ENCODE measurements at regions not wholly inside any gene's neighbourhood (a gene's known extent, or its start where the extent isn't known, plus 50 kb on each side); places are given as distances from the start of the nearest gene placed in this dataset.
"Not testable (repeated sequence)": the region's sequence is repeated elsewhere in the genome, so short reads cannot be mapped to it uniquely, and the experiment has no call there.

GRCh38 chr14:88098163-88098562, 93.2 kb downstream of the GPR65 start:
- Histone ChIP-seq H3K36me3 (ENCODE audit: control insufficient read depth in 1 of 2, insufficient read depth in 2 of 2, low read length in 1 of 2) (no peaks in the 10 kb centered on the region), H3K27me3 (ENCODE audit: control insufficient read depth in 1 of 2, insufficient read depth in 2 of 2, low read length in 1 of 2) (no peaks in the 10 kb centered on the region), H3K27ac (ENCODE audit: low read depth in 1 of 2, low read length in 2 of 2) (no peak overlapping the region), H3K4me1 (ENCODE audit: control insufficient read depth in 1 of 2, insufficient read depth in 2 of 2, low read length in 2 of 2) (no peaks in the 10 kb centered on the region), H3K9me3 (ENCODE audit: control insufficient read depth, low read length) (no peaks in the 10 kb centered on the region), H3K4me3 (ENCODE audit: low read length in 2 of 2) (no peak overlapping the region)
- no peak for DNase-seq
- ATAC-seq (ENCODE audit: low FRiP score) = no peak
- 65 to 71% methylated on average over 3 of the region's 3 CpGs for WGBS, 2 donors
- intact Hi-C loops (cut with DNase I) = no loop called here

- ATAC-seq (ENCODE audit: low FRiP score) = no peak
- H3K36me3 ChIP-seq (ENCODE audit: control insufficient read depth in 1 of 2, insufficient read depth in 2 of 2, low read length in 1 of 2) = no peaks in the 10 kb centered on the region
- 85 to 93% methylated on average over 1 of the region's 1 CpG for WGBS, 2 donors
- no peak overlapping the region for H3K4me3 ChIP-seq (ENCODE audit: low read length in 2 of 2)
- no peaks in the 10 kb centered on the region for H3K4me1 ChIP-seq (ENCODE audit: control insufficient read depth in 1 of 2, insufficient read depth in 2 of 2, low read length in 2 of 2)
- no peaks in the 10 kb centered on the region for H3K27me3 ChIP-seq (ENCODE audit: control insufficient read depth in 1 of 2, insufficient read depth in 2 of 2, low read length in 1 of 2)
- peaks cover 7% of the 10 kb centered on the region for H3K9me3 ChIP-seq (ENCODE audit: control insufficient read depth, low read length)
- no peak for DNase-seq
- intact Hi-C loops (cut with DNase I) = no loop called here
- H3K27ac ChIP-seq (ENCODE audit: low read depth in 1 of 2, low read length in 2 of 2) = no peak overlapping the region
Observed at GRCh38 chr14:88104710-88105109, 99.8 kb downstream of the GPR65 start.

DNA sequence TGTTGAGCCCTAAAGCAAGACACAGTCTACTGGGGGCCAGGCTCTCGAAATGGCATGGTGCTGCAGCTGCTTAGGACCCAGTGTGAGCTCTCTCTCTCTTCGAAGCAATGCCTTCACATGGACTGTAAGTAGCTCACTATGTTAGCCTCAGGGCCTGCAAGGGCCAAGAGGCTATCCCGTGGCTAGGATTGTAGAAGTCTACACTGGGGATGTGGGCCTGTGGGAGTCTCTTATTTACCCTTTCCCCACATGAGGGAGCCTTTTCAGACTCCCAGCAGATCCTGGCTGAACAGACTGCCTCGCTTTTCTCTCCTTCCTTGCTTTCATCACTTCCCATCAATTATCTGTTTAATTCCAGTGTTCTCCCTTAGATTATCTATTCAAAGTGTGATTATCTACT, 101.4 kb downstream of the GPR65 start:
- Histone ChIP-seq H3K36me3 (ENCODE audit: control insufficient read depth in 1 of 2, insufficient read depth in 2 of 2, low read length in 1 of 2) (no peaks in the 10 kb centered on the region), H3K27me3 (ENCODE audit: control insufficient read depth in 1 of 2, insufficient read depth in 2 of 2, low read length in 1 of 2) (no peaks in the 10 kb centered on the region), H3K27ac (ENCODE audit: low read depth in 1 of 2, low read length in 2 of 2) (no peak overlapping the region), H3K4me1 (ENCODE audit: control insufficient read depth in 1 of 2, insufficient read depth in 2 of 2, low read length in 2 of 2) (no peaks in the 10 kb centered on the region), H3K4me3 (ENCODE audit: low read length in 2 of 2) (no peak overlapping the region), H3K9me3 (ENCODE audit: control insufficient read depth, low read length) (peaks cover 7% of the 10 kb centered on the region)
- 72 to 76% methylated on average over 4 of the region's 4 CpGs for WGBS, 2 donors
- DNase-seq (no peak), ATAC-seq (ENCODE audit: low FRiP score) (peak; percentile 46)
- intact Hi-C loops (cut with DNase I) = no loop called here

GRCh38 chr14:88127669-88128068, 122.7 kb downstream of the GPR65 start:
- H3K9me3 ChIP-seq (ENCODE audit: control insufficient read depth, low read length); H3K4me1 ChIP-seq (ENCODE audit: control insufficient read depth in 1 of 2, insufficient read depth in 2 of 2, low read length in 2 of 2); H3K36me3 ChIP-seq (ENCODE audit: control insufficient read depth in 1 of 2, insufficient read depth in 2 of 2, low read length in 1 of 2); DNase-seq; H3K27me3 ChIP-seq (ENCODE audit: control insufficient read depth in 1 of 2, insufficient read depth in 2 of 2, low read length in 1 of 2); H3K4me3 ChIP-seq (ENCODE audit: low read length in 2 of 2); ATAC-seq (ENCODE audit: low FRiP score); intact Hi-C loops (cut with DNase I); H3K27ac ChIP-seq (ENCODE audit: low read depth in 1 of 2, low read length in 2 of 2): not testable (repeated sequence)
- 75 to 87% methylated on average over 7 of the region's 7 CpGs for WGBS, 2 donors

DNA sequence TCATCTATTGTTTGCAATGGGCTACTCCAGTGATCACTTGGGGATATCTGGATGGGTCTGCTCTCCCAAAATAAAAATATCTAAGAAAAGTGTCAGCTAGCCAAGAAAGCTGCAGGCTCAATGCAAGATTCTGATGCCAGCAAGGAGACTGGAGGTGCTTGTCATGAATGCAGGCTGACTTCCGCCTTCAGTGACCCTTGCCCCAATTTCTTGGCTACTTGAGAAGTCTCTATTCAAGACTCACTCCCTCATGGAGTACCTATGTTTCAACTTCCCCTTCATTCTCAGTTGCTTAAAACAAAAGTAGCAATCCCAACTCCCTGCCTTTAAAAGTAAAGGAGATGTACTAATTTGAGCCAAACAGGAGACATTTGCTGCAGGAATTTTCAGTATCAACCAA, 123.9 kb downstream of the GPR65 start:
- Histone ChIP-seq H3K36me3 (ENCODE audit: control insufficient read depth in 1 of 2, insufficient read depth in 2 of 2, low read length in 1 of 2) (no peaks in the 10 kb centered on the region), H3K27me3 (ENCODE audit: control insufficient read depth in 1 of 2, insufficient read depth in 2 of 2, low read length in 1 of 2) (no peaks in the 10 kb centered on the region), H3K4me3 (ENCODE audit: low read length in 2 of 2) (no peak overlapping the region), H3K9me3 (ENCODE audit: control insufficient read depth, low read length) (peaks cover 2% of the 10 kb centered on the region), H3K4me1 (ENCODE audit: control insufficient read depth in 1 of 2, insufficient read depth in 2 of 2, low read length in 2 of 2) (peaks cover 1 to 5% of the 10 kb centered on the region in 2 donors), H3K27ac (ENCODE audit: low read depth in 1 of 2, low read length in 2 of 2) (no peak overlapping the region)
- WGBS, 2 donors = 36 to 74% methylated on average over 1 of the region's 1 CpG
- intact Hi-C loops (cut with DNase I) = no loop called here
- DNase-seq (peak in 1 of 2 donors; percentile 62), ATAC-seq (ENCODE audit: low FRiP score) (no peak)

DNA sequence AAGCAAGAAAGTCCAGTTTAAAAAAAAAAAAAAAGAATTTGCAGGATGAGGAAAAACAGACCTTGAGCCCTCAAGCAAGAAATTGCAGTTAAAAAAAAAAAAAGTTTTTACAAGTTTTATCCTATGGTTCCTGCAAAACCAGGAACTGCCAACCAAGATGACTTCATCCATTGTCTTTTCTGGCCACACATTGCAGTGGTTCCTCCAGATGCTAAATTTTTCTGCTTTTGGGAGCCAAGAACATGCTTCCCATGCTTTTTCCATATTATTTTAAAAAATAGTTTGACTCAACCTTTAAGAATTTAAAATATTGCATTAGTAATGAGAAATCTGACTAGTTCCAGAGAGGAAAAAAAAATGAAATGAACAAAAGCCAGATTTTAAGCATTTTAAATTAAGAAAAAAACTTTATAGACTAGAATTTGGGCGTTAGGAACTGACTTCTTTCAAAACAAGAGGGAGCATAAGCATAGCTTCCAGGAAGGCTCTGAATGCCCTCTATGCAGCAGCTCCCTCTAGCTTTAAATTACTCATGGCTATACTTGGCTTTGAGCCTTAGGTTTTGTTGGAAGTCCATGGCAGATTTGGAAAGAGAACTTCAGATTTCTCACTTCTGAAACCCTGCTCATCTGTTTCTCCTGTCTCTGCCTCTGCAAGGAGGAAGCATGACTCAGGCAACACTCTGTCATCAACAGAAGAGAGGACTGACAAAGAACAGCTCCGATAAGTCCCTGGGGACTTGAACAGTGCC, 124.5 kb downstream of the GPR65 start:
- peak; percentile 79 for ATAC-seq (ENCODE audit: low FRiP score)
- H3K4me3 ChIP-seq (ENCODE audit: low read length in 2 of 2) = no peak overlapping the region
- 0 to 7% methylated on average over 2 of the region's 2 CpGs for WGBS, 2 donors

DNA sequence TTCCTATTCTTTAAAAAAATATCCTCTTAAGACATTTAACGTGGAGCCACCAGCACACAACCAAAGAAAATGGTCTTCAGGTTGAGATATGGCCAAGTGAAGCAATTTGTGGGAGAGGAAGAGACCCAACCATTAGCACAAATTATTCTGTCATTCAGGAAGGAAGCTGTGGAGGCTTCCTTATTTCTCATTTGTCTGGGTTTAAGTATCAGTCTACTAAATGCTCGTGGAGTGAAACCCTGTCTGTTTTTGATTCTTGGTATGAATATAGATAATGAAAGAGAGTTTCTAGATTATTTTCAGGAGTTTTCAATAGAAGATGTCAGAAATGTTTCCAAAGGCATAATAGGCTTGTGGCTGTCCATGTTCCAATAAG, 125.1 kb downstream of the GPR65 start:
- H3K4me3 ChIP-seq (ENCODE audit: low read length in 2 of 2) = no peak overlapping the region
- ATAC-seq (ENCODE audit: low FRiP score) = no peak

More for the DNA sequence above, 124.5 kb downstream of the GPR65 start:
- H3K9me3 ChIP-seq (ENCODE audit: control insufficient read depth, low read length) = peaks cover 4% of the 10 kb centered on the region
- H3K27ac ChIP-seq (ENCODE audit: low read depth in 1 of 2, low read length in 2 of 2) = peak overlapping the region in 1 of 2 donors; percentile 22
- DNase-seq = no peak
- H3K27me3 ChIP-seq (ENCODE audit: control insufficient read depth in 1 of 2, insufficient read depth in 2 of 2, low read length in 1 of 2) = no peaks in the 10 kb centered on the region
- H3K4me1 ChIP-seq (ENCODE audit: control insufficient read depth in 1 of 2, insufficient read depth in 2 of 2, low read length in 2 of 2) = peaks cover 1 to 5% of the 10 kb centered on the region in 2 donors
- intact Hi-C loops (cut with DNase I) = no loop called here
- H3K36me3 ChIP-seq (ENCODE audit: control insufficient read depth in 1 of 2, insufficient read depth in 2 of 2, low read length in 1 of 2) = no peaks in the 10 kb centered on the region

More for the DNA sequence above, 125.1 kb downstream of the GPR65 start:
- H3K9me3 ChIP-seq (ENCODE audit: control insufficient read depth, low read length) = peaks cover 4% of the 10 kb centered on the region
- 16 to 30% methylated on average over 2 of the region's 2 CpGs for WGBS, 2 donors
- H3K27ac ChIP-seq (ENCODE audit: low read depth in 1 of 2, low read length in 2 of 2) = peak overlapping the region in 1 of 2 donors; percentile 22
- no peaks in the 10 kb centered on the region for H3K27me3 ChIP-seq (ENCODE audit: control insufficient read depth in 1 of 2, insufficient read depth in 2 of 2, low read length in 1 of 2)
- peaks cover 1 to 5% of the 10 kb centered on the region in 2 donors for H3K4me1 ChIP-seq (ENCODE audit: control insufficient read depth in 1 of 2, insufficient read depth in 2 of 2, low read length in 2 of 2)
- DNase-seq = no peak
- H3K36me3 ChIP-seq (ENCODE audit: control insufficient read depth in 1 of 2, insufficient read depth in 2 of 2, low read length in 1 of 2) = no peaks in the 10 kb centered on the region
- intact Hi-C loops (cut with DNase I) = no loop called here

Data from aorta (tissue), 5 donors.